ENCODE measurements at regions not wholly inside any gene's neighbourhood (a gene's known extent, or its start where the extent isn't known, plus 50 kb on each side); places are given as distances from the start of the nearest gene placed in this dataset.
A peak's percentile ranks its signal among the peaks of the same experiment; 100 is the strongest.
"Not testable (repeated sequence)": the region's sequence is repeated elsewhere in the genome, so short reads cannot be mapped to it uniquely, and the experiment has no call there.

DNA sequence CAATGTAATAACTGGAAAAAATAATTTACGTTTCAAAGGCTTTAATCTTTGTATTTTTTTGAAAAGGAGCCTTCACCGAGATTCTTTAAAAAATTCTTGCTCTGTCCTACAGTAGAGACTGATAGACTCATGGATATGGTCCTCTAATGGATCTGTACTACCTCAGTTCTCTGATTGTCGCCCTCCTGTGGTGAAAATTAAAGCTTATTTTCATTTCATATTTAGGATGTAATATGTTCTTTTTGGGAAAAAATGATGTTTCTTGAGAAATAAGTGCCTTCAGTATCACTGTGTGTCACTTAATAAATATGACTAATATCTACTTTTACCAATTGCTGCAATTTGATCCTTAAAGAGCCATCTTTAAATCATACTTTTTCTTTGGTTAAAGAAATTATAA lies 4593.3 kb upstream of the OR11H1 start:
- not testable (repeated sequence) for H3K27ac Mint-ChIP-seq, H3K27me3 Mint-ChIP-seq, H3K4me3 Mint-ChIP-seq, DNase-seq, ATAC-seq, H3K4me1 Mint-ChIP-seq
- peaks cover 24 to 48% of the 10 kb centered on the region in 2 donors for H3K9me3 Mint-ChIP-seq

DNA sequence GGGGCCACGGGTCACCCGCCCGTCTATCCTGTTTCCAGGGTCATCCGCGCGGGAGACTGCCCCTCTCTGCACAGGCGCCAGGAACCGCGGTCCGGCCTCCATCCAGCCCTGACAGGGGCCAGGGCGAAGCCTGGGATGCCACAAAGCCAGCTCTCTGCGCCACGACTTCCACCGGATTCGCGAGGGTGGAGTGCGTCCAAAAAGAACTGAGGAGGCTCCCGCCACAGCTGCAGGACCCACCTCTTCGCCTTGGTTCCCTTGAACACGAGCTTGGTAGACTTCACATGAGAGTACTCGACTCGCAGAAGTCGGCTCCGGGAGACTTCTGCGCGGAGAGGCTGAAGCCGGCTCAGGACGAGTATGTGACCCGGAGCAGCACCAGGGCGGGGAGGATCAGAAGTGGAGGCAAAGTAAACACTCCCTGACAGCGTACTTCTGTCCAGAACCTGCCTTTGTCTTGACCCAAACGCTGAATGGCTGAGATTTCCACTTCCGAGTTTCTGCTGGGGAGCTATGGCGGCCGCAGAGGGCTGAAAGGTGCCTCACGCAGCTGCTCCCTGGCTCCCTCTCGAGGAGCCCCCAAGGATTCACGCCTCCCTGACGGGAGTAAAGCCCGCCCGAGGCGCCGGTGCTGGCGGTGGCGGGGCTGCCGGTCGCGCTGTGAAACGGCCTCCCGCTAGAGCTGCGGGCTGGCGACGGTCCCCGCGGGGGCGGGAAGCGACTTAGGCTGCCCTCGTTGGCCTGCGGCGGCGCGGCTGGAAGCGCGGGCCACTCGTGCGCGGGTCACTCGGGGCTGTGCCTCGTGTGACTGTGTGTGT lies 4566.7 kb upstream of the OR11H1 start:
- peaks cover 39 to 62% of the 10 kb centered on the region in 2 donors for H3K9me3 Mint-ChIP-seq
- H3K27me3 Mint-ChIP-seq: no peaks in the 10 kb centered on the region
- H3K4me1 Mint-ChIP-seq: no peaks in the 10 kb centered on the region
- no peak for ATAC-seq
- H3K4me3 Mint-ChIP-seq: no peak overlapping the region
- no peak for DNase-seq
- peak overlapping the region in 1 of 2 donors; percentile 72 for H3K27ac Mint-ChIP-seq

DNA sequence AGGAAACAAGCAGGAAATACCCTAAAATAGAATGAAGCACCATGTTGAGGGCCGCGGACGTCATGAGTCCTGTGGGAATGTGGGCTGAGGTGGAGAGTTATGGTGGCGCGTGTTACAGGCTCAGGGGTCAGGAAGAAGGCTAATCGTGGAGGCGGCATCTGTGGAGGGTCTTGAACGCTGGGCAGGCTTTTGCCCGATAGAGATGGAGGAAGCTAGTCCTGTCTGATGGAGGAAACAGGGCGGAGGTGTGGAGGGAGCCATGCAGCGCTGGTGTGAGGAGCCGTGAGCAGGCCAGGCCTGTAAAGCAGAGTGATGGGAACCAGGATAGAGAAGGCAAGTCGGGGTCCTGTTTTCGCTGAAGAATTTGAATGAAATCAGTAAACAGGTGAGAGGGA lies 4566.1 kb upstream of the OR11H1 start:
- Mint-ChIP-seq H3K9me3 (peaks cover 37 to 64% of the 10 kb centered on the region in 2 donors), H3K27ac (peak overlapping the region in 1 of 2 donors; percentile 72)
- ATAC-seq: not testable (repeated sequence)

More for the DNA sequence above, 4566.1 kb upstream of the OR11H1 start:
- H3K27me3 Mint-ChIP-seq, H3K4me3 Mint-ChIP-seq, DNase-seq, H3K4me1 Mint-ChIP-seq: not testable (repeated sequence)

Data from stimulated activated naive CD8-positive, alpha-beta T cell treated with anti-CD3 and anti-CD28 coated beads, Interleukin-15, amount 100 ng/mL, for 72 hours (primary cell).